NOMO-1 (cell line): ENCODE measurements at regions not wholly inside any gene's neighbourhood (a gene's known extent, or its start where the extent isn't known, plus 50 kb on each side); places are given as distances from the start of the nearest gene placed in this dataset.

Experiments
- DNase-seq, 2 experiments: peaks; one replicate each; lab custom pipeline; 2025; ENCODE audit not compliant: unreplicated experiment in 2 of 2; lab: John Stamatoyannopoulos, UW

GRCh38 chr2:139964721-139965440 lies 1184.7 kb upstream of the NXPH2 start:
- DNase-seq: no peak

- DNase-seq: no peak
These were observed 1183.7 kb upstream of the NXPH2 start for GRCh38 chr2:139963863-139964355.

- no peak for DNase-seq
These were observed 1169.2 kb upstream of the NXPH2 start for GRCh38 chr2:139949242-139949972.

- no peak for DNase-seq
These were observed 1166.5 kb upstream of the NXPH2 start for GRCh38 chr2:139946690-139947089.

GRCh38 chr2:139940686-139941085 lies 1160.5 kb upstream of the NXPH2 start:
- no peak for DNase-seq

GRCh38 chr2:139925903-139926302 lies 1145.7 kb upstream of the NXPH2 start:
- no peak for DNase-seq

GRCh38 chr2:139924070-139924469 lies 1143.9 kb upstream of the NXPH2 start:
- DNase-seq: no peak

GRCh38 chr2:139918982-139919381 lies 1138.8 kb upstream of the NXPH2 start:
- DNase-seq: no peak

GRCh38 chr2:139917690-139918384 lies 1137.6 kb upstream of the NXPH2 start:
- DNase-seq: no peak

GRCh38 chr2:139916822-139917221 lies 1136.6 kb upstream of the NXPH2 start:
- DNase-seq: no peak

GRCh38 chr2:139911160-139911559 lies 1131.0 kb upstream of the NXPH2 start:
- no peak for DNase-seq

- no peak for DNase-seq
These were observed 1128.9 kb upstream of the NXPH2 start for GRCh38 chr2:139909136-139909535.

- no peak for DNase-seq
These were observed 1125.4 kb upstream of the NXPH2 start for GRCh38 chr2:139905624-139906023.

GRCh38 chr2:139891636-139892035 lies 1111.4 kb upstream of the NXPH2 start:
- DNase-seq: no peak

- peak in 1 of 2 experiments; percentile 15 for DNase-seq
These were observed 1105.8 kb upstream of the NXPH2 start for GRCh38 chr2:139885921-139886498.

- no peak for DNase-seq
These were observed 1096.8 kb upstream of the NXPH2 start for GRCh38 chr2:139876964-139877363.

GRCh38 chr2:139876321-139876720 lies 1096.1 kb upstream of the NXPH2 start:
- no peak for DNase-seq

- DNase-seq: no peak
These were observed 1092.3 kb upstream of the NXPH2 start for GRCh38 chr2:139872503-139872902.

GRCh38 chr2:139872032-139872431 lies 1091.8 kb upstream of the NXPH2 start:
- no peak for DNase-seq

GRCh38 chr2:139867601-139868226 lies 1087.5 kb upstream of the NXPH2 start:
- no peak for DNase-seq
